ENCODE measurements at regions not wholly inside any gene's neighbourhood (a gene's known extent, or its start where the extent isn't known, plus 50 kb on each side); places are given as distances from the start of the nearest gene placed in this dataset.
"Not testable (repeated sequence)": the region's sequence is repeated elsewhere in the genome, so short reads cannot be mapped to it uniquely, and the experiment has no call there.

DNA sequence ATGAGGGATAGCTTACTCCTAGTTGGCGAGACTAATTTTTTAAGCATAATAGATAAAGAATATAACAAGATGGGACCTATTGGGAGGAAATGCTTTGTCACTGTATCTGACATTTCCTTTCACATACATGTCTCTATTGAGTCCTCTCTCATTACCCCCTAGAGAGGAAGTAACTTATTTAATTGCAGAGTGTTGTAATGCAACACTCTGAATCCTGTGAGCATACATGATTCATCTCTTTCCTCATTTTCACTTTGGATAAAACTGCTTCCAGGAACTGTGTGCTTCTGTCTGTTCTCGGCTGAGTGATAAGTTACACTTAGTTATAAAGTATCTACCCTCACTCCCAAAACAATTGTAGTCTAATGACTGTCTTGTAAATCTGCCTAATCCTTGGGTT, 266.1 kb upstream of the ANXA10 start:
- DNase-seq (ENCODE audit: low read depth in 3 of 3): no peak

- no peak for DNase-seq (ENCODE audit: low read depth in 3 of 3)
Observed at GRCh38 chr4:167831855-167832254, 260.5 kb upstream of the ANXA10 start.

DNA sequence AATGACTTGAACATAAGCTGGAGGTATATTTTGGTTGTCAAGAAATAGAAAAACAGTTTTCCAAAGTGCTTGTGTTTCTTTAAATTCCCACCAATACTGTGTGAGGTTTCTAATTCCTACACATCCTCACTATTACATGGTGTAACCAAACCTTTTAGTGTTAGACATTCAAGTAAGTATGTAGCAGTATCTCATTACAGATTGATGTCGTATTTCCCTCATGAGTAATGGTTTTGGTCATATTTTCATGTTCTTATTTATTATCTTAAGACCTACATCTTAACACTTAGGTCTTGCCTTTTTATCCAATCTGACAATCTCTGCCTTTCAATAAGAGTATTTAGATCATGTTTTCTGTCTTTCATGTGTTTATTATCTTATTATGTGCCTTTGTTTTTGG, 253.7 kb upstream of the ANXA10 start:
- DNase-seq (ENCODE audit: low read depth in 3 of 3): no peak

GRCh38 chr4:167842487-167842886, 249.8 kb upstream of the ANXA10 start:
- no peak for DNase-seq (ENCODE audit: low read depth in 3 of 3)

- DNase-seq (ENCODE audit: low read depth in 3 of 3): no peak
Observed at GRCh38 chr4:167854881-167855280, 237.5 kb upstream of the ANXA10 start.

DNA sequence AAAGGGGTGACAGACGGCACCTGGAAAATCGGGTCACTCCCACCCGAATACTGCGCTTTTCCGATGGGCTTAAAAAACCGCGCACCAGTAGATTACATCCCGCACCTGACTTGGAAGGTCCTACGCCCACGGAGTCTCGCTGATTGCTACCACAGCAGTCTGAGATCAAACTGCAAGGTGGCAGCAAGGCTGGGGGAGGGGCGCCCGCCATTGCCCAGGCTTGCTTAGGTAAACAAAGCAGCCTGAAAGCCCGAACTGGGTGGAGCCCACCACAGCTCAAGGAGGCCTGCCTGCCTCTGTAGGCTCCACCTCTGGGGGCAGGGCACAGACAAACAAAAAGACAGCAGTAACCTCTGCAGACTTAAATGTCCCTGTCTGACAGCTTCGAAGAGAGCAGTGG, 234.2 kb upstream of the ANXA10 start:
- not testable (repeated sequence) for DNase-seq (ENCODE audit: low read depth in 3 of 3)

DNA sequence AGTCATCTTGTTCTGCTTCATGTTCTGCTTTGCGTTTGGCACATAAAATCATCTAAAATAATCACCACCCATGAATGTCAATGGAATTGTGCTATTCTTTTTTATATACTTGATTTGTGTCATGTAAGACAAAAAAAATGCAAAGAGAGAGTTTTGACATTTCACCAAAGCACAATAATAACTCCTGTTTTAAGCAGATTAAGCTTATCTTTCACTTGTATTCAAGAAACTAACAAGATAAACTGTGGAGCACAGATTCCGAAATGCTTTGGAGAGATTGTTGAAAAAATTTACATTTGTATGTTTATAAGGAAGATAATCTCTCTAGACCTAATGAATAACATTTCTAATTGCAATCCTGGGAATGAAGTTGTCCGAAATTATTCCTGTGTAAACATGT, 225.1 kb upstream of the ANXA10 start:
- no peak for DNase-seq (ENCODE audit: low read depth in 3 of 3)

- no peak for DNase-seq (ENCODE audit: low read depth in 3 of 3)
Observed at GRCh38 chr4:167868163-167868562, 224.2 kb upstream of the ANXA10 start.

GRCh38 chr4:167873496-167873895, 218.8 kb upstream of the ANXA10 start:
- no peak for DNase-seq (ENCODE audit: low read depth in 3 of 3)

GRCh38 chr4:167876091-167876490, 216.2 kb upstream of the ANXA10 start:
- DNase-seq (ENCODE audit: low read depth in 3 of 3): not testable (repeated sequence)

GRCh38 chr4:167877826-167878225, 214.5 kb upstream of the ANXA10 start:
- not testable (repeated sequence) for DNase-seq (ENCODE audit: low read depth in 3 of 3)

DNA sequence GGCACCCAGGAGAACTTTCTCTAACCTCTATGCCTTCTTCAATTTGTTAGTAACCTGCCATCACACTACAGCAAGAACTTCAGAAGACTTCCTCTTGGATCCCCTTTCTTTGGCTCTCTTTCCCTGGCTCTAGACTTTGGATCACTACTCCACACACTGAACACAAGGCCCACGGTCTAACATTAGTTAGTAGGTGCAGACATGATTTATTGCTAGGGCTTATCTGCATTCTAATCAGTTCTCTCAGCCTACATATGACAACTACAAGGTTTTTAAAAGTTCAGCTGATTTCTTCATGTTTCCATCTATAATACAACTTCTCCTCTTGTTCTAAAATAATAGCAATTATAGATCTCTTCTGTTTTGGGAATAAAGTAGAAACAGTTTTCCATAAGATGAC, 209.1 kb upstream of the ANXA10 start:
- DNase-seq (ENCODE audit: low read depth in 3 of 3): no peak

DNA sequence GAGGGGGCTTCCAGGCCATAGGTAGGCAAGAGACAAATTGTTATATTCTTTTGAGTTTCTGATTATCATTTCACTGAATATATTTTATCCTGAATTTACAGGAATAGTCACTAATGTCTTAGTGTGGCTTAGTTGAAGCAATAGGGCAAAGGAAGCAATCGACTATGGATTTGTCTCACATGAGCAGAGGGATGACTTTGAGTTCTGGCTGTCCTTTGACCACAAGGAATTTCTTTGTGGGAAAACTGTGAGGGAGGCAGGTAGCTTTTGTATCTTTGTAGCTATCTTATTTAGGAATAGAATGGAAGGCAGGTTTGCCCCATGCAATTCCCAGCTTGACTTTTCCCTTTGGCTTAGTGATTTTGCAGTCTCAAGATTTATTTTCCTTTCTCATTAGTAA, 207.3 kb upstream of the ANXA10 start:
- no peak for DNase-seq (ENCODE audit: low read depth in 3 of 3)

DNA sequence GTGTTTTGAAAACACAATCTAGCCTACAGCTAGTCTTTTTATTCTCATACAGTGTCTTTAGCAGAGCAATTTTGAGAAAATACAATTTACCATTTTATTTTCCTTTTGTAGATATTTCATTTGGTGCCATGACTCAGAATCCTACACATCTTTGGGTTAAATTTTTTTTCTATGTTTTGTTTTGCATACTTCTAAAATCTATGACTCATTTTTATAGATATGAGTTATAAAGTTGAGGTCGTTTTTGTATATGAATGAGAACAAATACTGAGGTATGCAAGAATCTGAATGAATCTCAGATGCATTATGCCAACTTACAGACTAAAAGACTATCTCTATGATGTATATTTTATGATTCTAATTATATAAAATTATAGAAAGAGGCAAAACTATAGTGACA, 206.5 kb upstream of the ANXA10 start:
- DNase-seq (ENCODE audit: low read depth in 3 of 3): no peak

DNA sequence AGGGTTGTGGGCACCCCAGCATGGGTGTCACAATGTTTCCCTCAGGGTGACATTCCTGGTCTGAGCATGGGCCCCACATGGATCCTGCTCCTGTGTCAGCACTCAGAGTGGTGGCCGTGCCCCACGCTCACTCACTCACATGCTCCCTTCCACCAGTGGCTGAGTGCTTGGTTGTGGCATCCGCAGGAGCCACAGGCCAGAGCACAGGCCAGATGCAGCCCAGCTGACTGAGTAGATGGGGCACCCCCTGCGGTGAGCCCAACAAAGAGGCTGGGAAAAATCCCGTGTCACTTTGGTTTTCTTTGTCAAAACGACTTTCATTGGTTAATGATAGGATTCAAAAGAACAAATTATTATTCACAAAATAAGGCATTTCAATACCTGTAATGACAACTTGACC, 204.6 kb upstream of the ANXA10 start:
- DNase-seq (ENCODE audit: low read depth in 3 of 3): no peak

DNA sequence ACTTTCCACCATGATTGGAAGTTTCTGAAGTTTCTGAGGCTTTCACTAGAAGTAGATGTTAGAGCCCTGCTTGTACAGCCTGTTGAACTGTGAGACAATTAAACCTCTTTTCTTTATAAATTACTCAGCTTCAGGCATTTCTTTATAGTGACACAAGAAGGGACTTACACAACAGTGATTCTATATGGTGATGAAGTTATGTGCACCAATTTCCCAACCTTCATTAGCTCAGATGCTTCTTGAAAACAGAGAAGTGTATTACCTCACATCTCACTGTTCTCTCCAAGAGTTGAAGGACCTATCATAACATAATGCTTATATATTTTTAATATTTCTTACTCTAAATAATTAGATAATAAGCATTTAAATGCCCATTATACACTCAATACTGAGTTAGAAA, 202.1 kb upstream of the ANXA10 start:
- no peak for DNase-seq (ENCODE audit: low read depth in 3 of 3)

DNA sequence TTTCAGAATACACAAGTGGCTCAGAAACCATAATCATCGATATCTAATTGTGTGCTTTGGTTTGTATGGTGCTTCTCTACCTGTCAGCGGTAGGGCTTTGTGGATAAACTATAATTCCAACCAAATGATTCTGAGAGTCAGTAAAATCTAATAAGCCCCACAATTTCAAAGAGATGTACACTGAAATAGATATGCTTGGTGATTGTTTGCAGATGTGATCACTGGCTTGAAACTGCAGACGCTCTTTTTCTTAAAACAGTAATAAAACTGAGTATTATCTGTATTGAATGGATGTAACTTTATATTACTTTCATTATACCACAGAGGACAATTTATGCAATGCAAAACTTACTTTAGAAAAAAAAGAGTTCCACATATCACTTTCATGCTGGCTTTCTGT, 198.8 kb upstream of the ANXA10 start:
- DNase-seq (ENCODE audit: low read depth in 3 of 3): no peak

DNA sequence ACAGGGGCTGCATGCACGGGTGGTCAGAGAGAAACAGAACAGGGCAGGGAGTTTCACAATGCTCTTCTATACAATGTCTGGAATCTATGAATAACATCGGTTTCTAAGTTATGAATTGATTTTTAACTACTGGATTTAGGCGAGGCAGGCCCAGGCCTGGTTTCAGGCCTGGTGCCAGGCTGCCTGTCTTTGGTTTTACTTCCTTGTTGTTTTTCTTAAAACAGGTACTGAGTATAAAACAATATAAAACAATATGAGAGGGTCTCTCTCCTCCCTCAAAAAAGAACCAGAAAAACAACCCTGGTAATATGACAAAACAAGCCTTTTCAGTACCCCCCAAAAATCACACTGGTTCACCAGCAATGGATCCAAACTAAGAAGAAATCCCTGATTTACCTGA, 196.1 kb upstream of the ANXA10 start:
- not testable (repeated sequence) for DNase-seq (ENCODE audit: low read depth in 3 of 3)

DNA sequence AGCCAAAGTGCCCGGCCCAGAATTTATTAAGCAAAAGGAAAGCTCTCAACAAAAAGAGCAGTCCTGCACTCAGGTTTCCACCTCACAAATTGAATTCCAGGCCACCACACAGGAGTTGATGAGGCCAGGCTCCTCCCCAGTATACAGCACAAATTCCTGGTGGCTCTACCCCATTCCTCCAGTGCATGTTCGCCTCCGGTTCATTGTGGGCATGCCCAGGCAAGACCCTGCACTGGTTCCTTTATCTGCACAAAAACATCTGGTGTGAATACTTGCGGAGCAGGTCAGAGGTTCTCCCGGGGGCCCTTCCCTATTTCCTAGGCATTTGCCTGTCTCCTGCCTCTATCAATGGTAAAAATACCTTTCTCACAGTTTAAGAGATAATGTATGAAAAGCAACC, 195.2 kb upstream of the ANXA10 start:
- no peak for DNase-seq (ENCODE audit: low read depth in 3 of 3)

DNA sequence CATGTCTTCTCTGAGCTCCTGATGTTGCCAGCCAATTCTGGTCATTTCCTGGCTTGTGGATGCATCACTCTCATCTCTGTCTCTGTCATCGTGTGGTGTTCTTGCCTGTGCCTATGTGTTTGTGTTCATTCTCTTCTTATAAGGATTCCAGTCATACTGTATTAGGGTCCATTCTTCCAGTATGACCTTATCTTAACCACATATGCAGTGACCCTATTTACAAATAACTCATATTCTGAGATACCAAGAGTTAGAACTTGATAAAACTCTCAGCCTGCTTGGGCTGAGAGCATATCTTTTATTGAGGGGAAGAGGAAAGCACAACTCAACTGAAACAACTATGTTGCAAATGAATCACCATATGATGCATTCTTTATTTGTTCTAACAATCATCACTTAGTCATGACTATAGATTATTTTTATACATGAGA, 189.0 kb upstream of the ANXA10 start:
- DNase-seq (ENCODE audit: low read depth in 3 of 3): no peak

DNA sequence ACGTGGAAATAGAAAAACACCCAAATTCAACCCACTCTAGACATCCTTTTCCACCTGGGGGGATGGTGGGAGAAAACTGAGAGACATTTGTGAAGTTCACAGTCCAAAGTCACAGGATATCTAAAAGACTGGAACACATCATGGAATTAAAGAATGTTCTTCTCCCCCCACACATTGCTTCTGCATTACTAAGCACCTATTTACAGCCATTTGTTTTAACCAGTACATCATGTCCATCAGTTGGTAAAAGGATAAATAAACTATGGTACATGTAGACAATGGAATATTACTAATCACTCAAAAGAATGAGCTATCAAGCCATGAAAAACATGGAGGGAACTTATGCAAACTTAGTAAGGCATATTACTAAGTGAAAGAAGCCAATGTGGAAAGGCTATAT, 185.5 kb upstream of the ANXA10 start:
- DNase-seq (ENCODE audit: low read depth in 3 of 3): no peak

- DNase-seq (ENCODE audit: low read depth in 3 of 3): no peak
Observed at GRCh38 chr4:167908816-167909215, 183.5 kb upstream of the ANXA10 start.

GRCh38 chr4:167912535-167912934, 179.8 kb upstream of the ANXA10 start:
- not testable (repeated sequence) for DNase-seq (ENCODE audit: low read depth in 3 of 3)

GRCh38 chr4:167918077-167918476, 174.3 kb upstream of the ANXA10 start:
- DNase-seq (ENCODE audit: low read depth in 3 of 3): no peak

GRCh38 chr4:167930166-167930565, 162.2 kb upstream of the ANXA10 start:
- no peak for DNase-seq (ENCODE audit: low read depth in 3 of 3)
